ENCODE measurements at regions not wholly inside any gene's neighbourhood (a gene's known extent, or its start where the extent isn't known, plus 50 kb on each side); places are given as distances from the start of the nearest gene placed in this dataset.

GRCh38 chr13:84831666-84832657 is 949.7 kb upstream of the SLITRK1 start:
- H3K4me3 ChIP-seq = no peak overlapping the region
- no peak overlapping the region for H3K27ac ChIP-seq
- DNase-seq = peak; percentile 71
- peaks cover 0 to 14% (median 3%) of the 10 kb centered on the region in 8 donors for H3K9me3 ChIP-seq
- TF ChIP-seq POLR2A (IDR thresholded peaks at IDR 0.05) = no peak
- TF ChIP-seq POLR2AphosphoS5 (IDR thresholded peaks at IDR 0.05) = no peak
- TF ChIP-seq CTCF (IDR thresholded peaks at IDR 0.05 in 8 of 11, conservative IDR thresholded peaks at IDR 0.05 in 3 of 11) = no peak
- H3K4me1 ChIP-seq = no peaks in the 10 kb centered on the region
- no peaks in the 10 kb centered on the region for H3K36me3 ChIP-seq
- no peaks in the 10 kb centered on the region for H3K27me3 ChIP-seq (replicated peaks in 1 of 7)
- intact Hi-C loops (cut with DNase I; ENCODE audit: low total_unique reads) = no loop called here
- WGBS, 5 donors = 88 to 93% (median 88%) methylated on average over 20 to 27 of the region's 27 CpGs

- Histone ChIP-seq H3K9me3 (peaks cover 0 to 12% (median 3%) of the 10 kb centered on the region in 8 donors), H3K4me1 (no peaks in the 10 kb centered on the region), H3K27me3 (replicated peaks in 1 of 7) (no peaks in the 10 kb centered on the region), H3K4me3 (no peak overlapping the region), H3K36me3 (no peaks in the 10 kb centered on the region), H3K27ac (no peak overlapping the region)
- WGBS, 5 donors = 76 to 94% (median 82%) methylated on average over 1 of the region's 1 CpG
- TF ChIP-seq POLR2A (IDR thresholded peaks at IDR 0.05) = no peak
- no peak for TF ChIP-seq CTCF (IDR thresholded peaks at IDR 0.05 in 8 of 11, conservative IDR thresholded peaks at IDR 0.05 in 3 of 11)
- TF ChIP-seq POLR2AphosphoS5 (IDR thresholded peaks at IDR 0.05) = no peak
- intact Hi-C loops (cut with DNase I; ENCODE audit: low total_unique reads) = no loop called here
- no peak for DNase-seq
These were observed 941.3 kb upstream of the SLITRK1 start for GRCh38 chr13:84823528-84823927.

GRCh38 chr13:84821261-84821660 is 939.0 kb upstream of the SLITRK1 start:
- intact Hi-C loops (cut with DNase I; ENCODE audit: low total_unique reads) = no loop called here
- Histone ChIP-seq H3K27ac (no peak overlapping the region), H3K36me3 (no peaks in the 10 kb centered on the region), H3K4me3 (no peak overlapping the region), H3K27me3 (replicated peaks in 1 of 7) (no peaks in the 10 kb centered on the region), H3K4me1 (no peaks in the 10 kb centered on the region), H3K9me3 (peaks cover 0 to 18% (median 3%) of the 10 kb centered on the region in 8 donors)
- WGBS, 5 donors = 63 to 74% (median 66%) methylated on average over 3 of the region's 3 CpGs
- no peak for TF ChIP-seq POLR2AphosphoS5 (IDR thresholded peaks at IDR 0.05)
- no peak for TF ChIP-seq CTCF (IDR thresholded peaks at IDR 0.05 in 8 of 11, conservative IDR thresholded peaks at IDR 0.05 in 3 of 11)
- TF ChIP-seq POLR2A (IDR thresholded peaks at IDR 0.05) = no peak
- no peak for DNase-seq

GRCh38 chr13:84816567-84817105 is 934.4 kb upstream of the SLITRK1 start:
- Histone ChIP-seq H3K4me3 (no peak overlapping the region), H3K4me1 (no peaks in the 10 kb centered on the region), H3K9me3 (peaks cover 0 to 18% (median 3%) of the 10 kb centered on the region in 8 donors), H3K27ac (no peak overlapping the region), H3K36me3 (no peaks in the 10 kb centered on the region), H3K27me3 (replicated peaks in 1 of 7) (no peaks in the 10 kb centered on the region)
- WGBS, 5 donors = 68 to 80% (median 70%) methylated on average over 4 of the region's 4 CpGs
- intact Hi-C loops (cut with DNase I; ENCODE audit: low total_unique reads) = no loop called here
- TF ChIP-seq POLR2AphosphoS5 (IDR thresholded peaks at IDR 0.05) = no peak
- TF ChIP-seq POLR2A (IDR thresholded peaks at IDR 0.05) = no peak
- no peak for TF ChIP-seq CTCF (IDR thresholded peaks at IDR 0.05 in 8 of 11, conservative IDR thresholded peaks at IDR 0.05 in 3 of 11)
- DNase-seq = no peak
